Activated naive CD4-positive, alpha-beta T cell (primary cell): ENCODE measurements at regions not wholly inside any gene's neighbourhood (a gene's known extent, or its start where the extent isn't known, plus 50 kb on each side); places are given as distances from the start of the nearest gene placed in this dataset.
"Not testable (repeated sequence)": the region's sequence is repeated elsewhere in the genome, so short reads cannot be mapped to it uniquely, and the experiment has no call there.

Experiments used
- DNase-seq, 4 experiments: peaks; one replicate each; lab custom pipeline; 2025; lab: John Stamatoyannopoulos, UW

- no peak for DNase-seq
Observed at GRCh38 chr2:136282251-136282650, 164.3 kb upstream of the CXCR4 start.

- DNase-seq = peak in 2 of 4 experiments; percentile 25 to 29
Observed at GRCh38 chr2:136281281-136282114, 163.5 kb upstream of the CXCR4 start.

- not testable (repeated sequence) for DNase-seq
Observed at GRCh38 chr2:136266346-136266745, 148.4 kb upstream of the CXCR4 start.

- no peak for DNase-seq
Observed at GRCh38 chr2:136259551-136259950, 141.6 kb upstream of the CXCR4 start.

GRCh38 chr2:136257893-136258292 is 139.9 kb upstream of the CXCR4 start:
- DNase-seq = no peak

- peak in 1 of 4 experiments; percentile 25 for DNase-seq
Observed at GRCh38 chr2:136255648-136256461, 137.9 kb upstream of the CXCR4 start.

GRCh38 chr2:136255127-136255526 is 137.2 kb upstream of the CXCR4 start:
- DNase-seq = no peak

- no peak for DNase-seq
Observed at GRCh38 chr2:136254681-136255080, 136.7 kb upstream of the CXCR4 start.

GRCh38 chr2:136253288-136254004 is 135.5 kb upstream of the CXCR4 start:
- no peak for DNase-seq

- no peak for DNase-seq
Observed at GRCh38 chr2:136251885-136252585, 134.1 kb upstream of the CXCR4 start.

GRCh38 chr2:136251197-136251884 is 133.4 kb upstream of the CXCR4 start:
- no peak for DNase-seq

GRCh38 chr2:136250131-136250530 is 132.2 kb upstream of the CXCR4 start:
- no peak for DNase-seq

GRCh38 chr2:136248907-136249306 is 131.0 kb upstream of the CXCR4 start:
- no peak for DNase-seq

GRCh38 chr2:136248242-136248641 is 130.3 kb upstream of the CXCR4 start:
- DNase-seq = no peak

GRCh38 chr2:136247204-136247950 is 129.4 kb upstream of the CXCR4 start:
- DNase-seq = no peak

- no peak for DNase-seq
Observed at GRCh38 chr2:136246086-136246669, 128.2 kb upstream of the CXCR4 start.

- DNase-seq = no peak
Observed at GRCh38 chr2:136245211-136245610, 127.3 kb upstream of the CXCR4 start.

- no peak for DNase-seq
Observed at GRCh38 chr2:136244536-136244885, 126.6 kb upstream of the CXCR4 start.

- DNase-seq = no peak
Observed at GRCh38 chr2:136243638-136244535, 125.9 kb upstream of the CXCR4 start.
